Right lobe of liver (tissue), 6 donors: ENCODE measurements at regions not wholly inside any gene's neighbourhood (a gene's known extent, or its start where the extent isn't known, plus 50 kb on each side); places are given as distances from the start of the nearest gene placed in this dataset.

Source experiments
- ATAC-seq, 4 donors: fragments of 200-7000 bp; cut with Tn5 transposase; one replicate each; pipeline ENCODE4 v1.9.1; 2020; ENCODE audit warnings: mild to moderate bottlenecking in 4 of 4, moderate library complexity in 4 of 4
- DNase-seq, 3 donors: peaks; one replicate each; pipeline ENCODE4 v3.0.0-alpha.2; 2020
- H3K27ac ChIP-seq, 3 donors: fragments of 200-600 bp; one replicate each; pipeline ENCODE4 v1.8.0; 2022
- H3K27me3 ChIP-seq, 2 donors: fragments of 200-600 bp; one replicate each; pipeline ENCODE4 v1.8.0; 2022
- H3K36me3 ChIP-seq, 4 donors: fragments of 200-600 bp; sonication (generic) in 1 of 4; one replicate each; pipeline versions ENCODE4 v1.5.1 to v1.8.0; 2017 to 2022; ENCODE audit warnings: control low read depth in 1 of 4
- H3K4me1 ChIP-seq, 4 donors: fragments of 200-600 bp; sonication (generic) in 1 of 4; one replicate each; pipeline versions ENCODE4 v1.5.1 to v1.8.0; 2017 to 2022; ENCODE audit warnings: control low read depth in 1 of 4
- H3K4me3 ChIP-seq, 3 donors: fragments of 200-600 bp; one replicate each; pipeline ENCODE4 v1.8.0; 2022
- H3K9me3 ChIP-seq, 4 donors: fragments of 200-600 bp; sonication (generic) in 1 of 4; one replicate each; pipeline versions ENCODE4 v1.5.1 to v1.8.0; 2017 to 2022; ENCODE audit warnings: control low read depth in 1 of 4
- CTCF ChIP-seq, 4 donors: fragments of 200-600 bp in 3 of 4; fragments of 450-650 bp in 1 of 4; IDR thresholded peaks; one replicate each; pipeline versions ENCODE4 v1.5.1 to v1.8.0; 2016 to 2022; ENCODE audit warnings: antibody characterized with exemption in 4 of 4, mild to moderate bottlenecking in 2 of 4
- POLR2A ChIP-seq: fragments of 450-650 bp; IDR thresholded peaks from one replicate; pipeline ENCODE4 v1.6.1; 2017; ENCODE audit warnings: antibody characterized with exemption, mild to moderate bottlenecking
- WGBS: methylation state at CpG from one replicate; pipeline ENCODE4 v1.1.6; 2018; ENCODE audit warnings: low coverage, low lambda C conversion rate; ENCODE audit not compliant: insufficient coverage; ENCODE audit errors: missing lambda C conversion rate; 5-methylcytosine and 5-hydroxymethylcytosine counted together
- intact Hi-C, 2 donors: fragments of 100-400 bp; cut with DNase I; formaldehyde crosslinking; loops; one replicate each; pipeline versions ENCODE4 v1.11.2 to v1.14.1; 2022
- donor health status: DM: no; HTN: yes; CAD: no.
- donor health status: DM: no; HTN: no; CAD: no.
- donor health status: DM: no; HTN: no; CAD: no.
- donor health status: DM: no; HTN: yes; CAD: no.
- donor health status: DM: no; HTN: yes; CAD: no.

- Histone ChIP-seq H3K36me3 (no peaks in the 10 kb centered on the region), H3K27me3 (no peaks in the 10 kb centered on the region), H3K4me3 (no peak overlapping the region), H3K9me3 (no peaks in the 10 kb centered on the region), H3K27ac (no peak overlapping the region), H3K4me1 (no peaks in the 10 kb centered on the region)
- TF ChIP-seq POLR2A (no peak), CTCF (IDR thresholded peaks at IDR 0.05) (no peak)
- ATAC-seq (no peak), DNase-seq (no peak)
- 67% methylated on average over 1 of the region's 5 CpGs for WGBS
- intact Hi-C loops: no loop called here
Observed at GRCh38 chr10:43873717-43874116, 225.0 kb upstream of the ZNF32 start.

- WGBS: 47% methylated on average over 3 of the region's 6 CpGs
- no peaks in the 10 kb centered on the region for H3K9me3 ChIP-seq
- no peaks in the 10 kb centered on the region for H3K27me3 ChIP-seq
- no peaks in the 10 kb centered on the region for H3K36me3 ChIP-seq
- DNase-seq (no peak), ATAC-seq (no peak)
- TF ChIP-seq CTCF (IDR thresholded peaks at IDR 0.05) (no peak), POLR2A (no peak)
- H3K27ac ChIP-seq: no peak overlapping the region
- no peak overlapping the region for H3K4me3 ChIP-seq
- no peaks in the 10 kb centered on the region for H3K4me1 ChIP-seq
- intact Hi-C loops: no loop called here
Observed at GRCh38 chr10:43872644-43873043, 224.0 kb upstream of the ZNF32 start.

GRCh38 chr10:43871545-43871944 is 222.9 kb upstream of the ZNF32 start:
- Histone ChIP-seq H3K9me3 (no peaks in the 10 kb centered on the region), H3K36me3 (no peaks in the 10 kb centered on the region), H3K27ac (no peak overlapping the region), H3K4me1 (no peaks in the 10 kb centered on the region), H3K4me3 (no peak overlapping the region), H3K27me3 (no peaks in the 10 kb centered on the region)
- 63% methylated on average over 3 of the region's 5 CpGs for WGBS
- ATAC-seq (no peak), DNase-seq (no peak)
- intact Hi-C loops: no loop called here
- no peak for TF ChIP-seq POLR2A
- TF ChIP-seq CTCF (IDR thresholded peaks at IDR 0.05): no peak

- Histone ChIP-seq H3K4me3 (no peak overlapping the region), H3K27ac (no peak overlapping the region), H3K36me3 (no peaks in the 10 kb centered on the region), H3K9me3 (no peaks in the 10 kb centered on the region), H3K27me3 (no peaks in the 10 kb centered on the region), H3K4me1 (no peaks in the 10 kb centered on the region)
- no peak for TF ChIP-seq CTCF (IDR thresholded peaks at IDR 0.05)
- no peak for TF ChIP-seq POLR2A
- DNase-seq (no peak), ATAC-seq (no peak)
- WGBS: 100% methylated on average over 3 of the region's 12 CpGs
- intact Hi-C loops: no loop called here
Observed at GRCh38 chr10:43870968-43871439, 222.3 kb upstream of the ZNF32 start.
